ENCODE measurements at regions not wholly inside any gene's neighbourhood (a gene's known extent, or its start where the extent isn't known, plus 50 kb on each side); places are given as distances from the start of the nearest gene placed in this dataset.
"Not testable (repeated sequence)": the region's sequence is repeated elsewhere in the genome, so short reads cannot be mapped to it uniquely, and the experiment has no call there.

- no peak for DNase-seq
Observed at GRCh38 chr5:142259758-142260157, 65.1 kb downstream of the SPRY4 start.

GRCh38 chr5:142255831-142256230, 69.0 kb downstream of the SPRY4 start:
- DNase-seq = no peak

DNA sequence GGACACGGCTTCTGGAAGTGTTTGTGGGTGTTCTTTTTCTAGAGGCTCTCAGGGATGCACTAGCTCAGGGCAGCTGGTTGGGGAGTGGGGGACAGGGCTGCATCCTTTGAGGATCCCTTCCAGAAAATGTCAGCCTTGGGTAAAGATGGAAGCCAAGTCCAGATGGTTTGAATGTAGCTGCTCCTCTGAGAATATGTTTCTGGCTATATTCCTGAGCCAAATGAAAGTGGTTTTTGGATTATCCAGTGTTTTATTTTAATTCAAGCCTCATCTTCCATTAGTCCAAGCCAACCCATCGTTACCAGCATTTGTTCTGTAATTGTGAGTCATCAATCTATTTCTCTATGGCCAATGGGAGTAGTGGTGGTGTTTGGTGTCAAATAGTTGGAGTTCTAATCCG, 70.4 kb downstream of the SPRY4 start:
- no peak for DNase-seq

- DNase-seq = no peak
Observed at GRCh38 chr5:142253938-142254337, 70.9 kb downstream of the SPRY4 start.

DNA sequence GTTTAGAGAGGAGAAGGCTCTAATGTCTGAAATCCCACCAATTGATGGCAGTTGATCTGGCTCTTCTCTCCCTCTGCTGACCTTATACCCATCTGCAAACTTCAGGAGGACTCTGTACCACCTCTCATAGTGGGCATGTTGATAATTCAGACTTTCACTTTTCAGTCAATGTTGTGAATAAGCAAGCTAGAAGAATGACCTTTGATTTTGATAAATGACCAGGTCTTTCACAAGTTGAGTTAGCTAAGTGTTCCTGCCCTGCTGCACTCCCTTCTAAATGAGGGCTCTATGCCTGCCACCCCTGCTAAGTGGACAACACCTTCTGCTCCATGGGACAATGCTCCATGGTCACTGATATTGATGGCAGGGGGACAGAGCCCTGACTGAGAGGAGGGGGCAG, 74.7 kb downstream of the SPRY4 start:
- no peak for DNase-seq

DNA sequence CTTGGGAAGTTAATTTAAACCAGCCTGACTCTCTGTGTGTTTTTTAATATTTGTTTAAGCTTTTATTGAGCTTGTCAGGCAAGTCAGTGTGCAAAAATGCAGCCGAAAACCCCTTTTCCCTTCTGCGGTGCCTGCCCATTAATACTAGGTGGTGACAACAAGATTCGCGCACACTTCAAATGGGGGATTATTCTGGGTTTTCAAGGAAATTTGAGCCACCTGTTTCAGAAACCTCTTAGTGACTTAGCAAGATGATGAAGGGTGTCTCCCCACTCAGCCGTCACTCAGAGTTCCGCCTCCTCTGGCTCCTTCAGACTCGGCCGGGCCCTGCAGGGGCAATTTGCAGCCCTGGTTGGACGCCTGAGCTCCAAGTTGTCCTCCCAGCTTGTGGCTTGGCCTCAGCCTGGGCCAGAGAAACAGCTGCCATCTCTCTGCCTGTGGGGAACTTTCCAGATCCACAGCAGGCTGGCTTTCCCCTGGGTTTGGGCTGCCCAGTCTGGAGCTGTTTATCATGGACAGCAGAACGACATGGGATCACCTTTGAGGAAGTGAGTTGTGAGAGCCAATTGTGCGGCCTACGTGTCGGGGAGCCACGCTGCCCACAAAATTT, 75.9 kb downstream of the SPRY4 start:
- DNase-seq = no peak

GRCh38 chr5:142246258-142246657, 78.6 kb downstream of the SPRY4 start:
- no peak for DNase-seq

GRCh38 chr5:142245786-142246185, 79.0 kb downstream of the SPRY4 start:
- no peak for DNase-seq

- DNase-seq = no peak
Observed at GRCh38 chr5:142244440-142244839, 80.4 kb downstream of the SPRY4 start.

DNA sequence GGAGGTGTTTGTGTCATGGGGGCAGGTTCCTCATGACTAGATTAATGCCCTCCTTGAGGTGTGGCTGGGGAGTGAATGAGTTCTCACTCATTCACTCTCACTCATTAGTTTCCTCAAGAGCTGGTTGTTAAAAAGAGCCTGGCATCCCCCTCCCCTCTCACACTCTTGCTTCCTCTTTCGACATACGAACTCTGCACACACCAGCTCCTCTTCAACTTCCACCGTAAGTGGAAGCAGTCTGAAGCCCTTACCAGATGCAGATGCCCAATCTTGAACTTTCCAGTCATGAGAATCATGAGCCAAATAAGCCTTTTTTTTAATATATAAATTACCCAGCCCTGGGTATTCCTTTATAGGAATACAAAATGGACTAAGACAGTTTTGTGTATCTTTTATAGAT, 82.5 kb downstream of the SPRY4 start:
- no peak for DNase-seq

DNA sequence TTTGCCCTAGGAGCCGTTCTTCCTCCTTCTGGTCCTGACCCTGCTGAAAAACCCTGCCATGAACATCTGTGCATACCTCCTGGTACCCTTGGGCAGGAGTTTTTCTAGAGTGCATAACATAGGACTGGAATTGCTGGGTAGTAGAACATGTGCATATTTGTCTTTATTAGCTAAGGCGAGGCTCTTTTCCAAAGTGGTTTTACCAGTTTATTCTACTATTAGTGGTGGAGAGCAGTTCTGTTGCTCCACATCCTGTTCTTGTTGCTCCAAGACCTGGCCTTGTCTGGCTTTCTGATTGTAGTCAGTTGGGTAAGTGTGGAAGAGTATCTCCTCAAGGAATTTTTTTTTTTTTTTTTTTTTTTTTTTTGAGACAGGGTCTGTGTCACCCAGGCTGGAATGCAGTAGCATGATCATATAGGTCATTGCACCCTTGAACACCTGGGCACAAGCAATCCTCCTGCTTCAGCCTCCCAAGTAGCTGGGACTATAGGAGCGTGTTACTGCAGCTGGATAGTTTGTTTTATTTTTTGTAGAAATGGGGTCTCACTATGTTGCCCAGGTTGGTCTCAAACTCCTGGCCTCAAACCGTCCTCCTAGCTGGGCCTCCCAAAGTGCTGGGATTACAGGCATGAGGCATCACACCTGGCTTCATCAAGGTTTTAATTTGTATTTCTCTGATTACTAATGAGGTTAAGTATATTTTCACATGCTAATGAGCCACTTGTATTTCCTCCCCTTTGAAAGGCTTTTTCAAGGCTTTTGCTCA, 85.2 kb downstream of the SPRY4 start:
- no peak for DNase-seq

DNA sequence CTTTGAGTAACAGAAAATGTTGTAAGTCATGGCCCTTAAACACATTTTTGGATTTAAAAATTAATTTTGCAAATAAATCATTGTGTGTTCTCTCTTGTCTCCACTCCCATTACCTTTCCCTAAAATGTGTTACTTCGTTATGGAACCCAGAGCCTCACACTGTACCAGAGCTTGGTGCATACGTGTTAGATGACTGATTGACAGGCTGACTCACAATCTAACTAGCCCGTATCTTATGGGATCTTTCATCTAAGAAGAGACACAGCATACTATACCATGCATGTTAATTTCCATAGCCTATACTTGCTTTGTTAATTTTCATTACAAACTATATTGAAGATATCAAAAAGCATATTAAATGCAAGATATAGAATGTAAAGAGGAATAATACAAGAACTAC, 87.1 kb downstream of the SPRY4 start:
- DNase-seq = no peak

DNA sequence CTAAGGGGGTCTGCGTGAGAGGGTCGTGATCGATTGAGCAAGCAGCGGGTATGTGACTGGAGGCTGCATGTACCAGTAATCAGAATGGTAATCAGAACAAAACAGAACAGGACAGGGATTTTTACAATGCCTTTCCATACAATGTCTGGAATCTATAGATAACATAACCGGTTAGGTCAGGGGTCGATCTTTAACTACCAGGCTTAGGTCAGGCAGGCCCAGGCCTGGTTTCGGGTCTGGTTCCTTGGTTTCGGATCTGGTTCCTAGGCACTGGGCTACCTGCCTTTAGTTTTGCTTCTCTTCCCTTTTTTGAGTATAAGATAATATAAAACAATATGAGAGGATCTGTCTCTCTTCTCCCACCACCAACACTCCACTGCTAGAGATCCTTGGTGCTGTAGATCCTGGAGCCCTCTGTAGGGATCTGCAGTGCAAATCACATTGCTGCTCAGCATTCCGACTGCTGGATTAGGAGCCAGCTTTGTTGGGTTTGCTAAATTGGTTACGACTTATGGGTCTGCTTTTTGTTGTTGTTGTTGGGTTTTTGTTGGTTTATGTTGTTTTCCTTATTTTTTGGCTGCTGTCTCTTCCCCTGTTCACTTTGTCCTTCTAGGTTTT, 88.0 kb downstream of the SPRY4 start:
- DNase-seq = not testable (repeated sequence)

DNA sequence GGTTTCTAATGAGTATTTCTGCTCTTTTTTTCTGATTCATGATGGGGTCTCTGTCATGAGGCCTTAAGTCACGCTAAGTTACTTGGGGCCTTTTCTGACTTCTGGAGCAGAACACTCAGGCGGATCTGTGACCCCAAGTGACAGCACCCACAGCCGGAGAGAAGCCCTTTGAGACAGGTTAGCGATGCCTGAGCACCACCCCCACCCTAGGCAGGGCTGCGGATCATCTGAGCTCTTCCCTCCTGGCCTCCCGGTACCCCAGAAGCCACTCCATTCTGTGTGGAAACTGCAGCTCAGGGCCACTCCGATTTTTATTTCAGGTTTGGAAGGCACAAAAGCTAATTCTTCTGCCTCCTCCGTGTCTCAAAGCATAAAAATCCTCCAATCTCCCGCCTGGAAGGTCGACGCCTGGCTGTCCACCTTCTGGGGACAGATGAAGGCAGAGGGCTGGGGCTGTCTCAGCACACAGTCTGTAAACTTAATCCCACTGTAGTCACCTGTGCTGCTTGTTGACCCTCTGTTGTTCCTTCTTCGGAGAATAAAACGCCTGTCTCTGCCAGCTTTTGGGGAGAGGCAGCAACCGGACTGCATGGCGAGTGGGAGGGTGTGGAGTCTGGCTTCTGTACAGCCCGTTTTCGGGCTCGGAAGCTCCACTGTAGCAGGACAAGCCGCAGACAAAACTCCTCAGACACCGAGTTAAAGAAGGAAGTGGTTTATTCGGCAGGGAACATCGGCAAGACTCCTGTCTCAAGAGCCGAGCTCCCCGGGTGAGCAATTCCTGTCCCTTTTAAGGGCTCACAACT, 88.8 kb downstream of the SPRY4 start:
- DNase-seq = no peak

DNA sequence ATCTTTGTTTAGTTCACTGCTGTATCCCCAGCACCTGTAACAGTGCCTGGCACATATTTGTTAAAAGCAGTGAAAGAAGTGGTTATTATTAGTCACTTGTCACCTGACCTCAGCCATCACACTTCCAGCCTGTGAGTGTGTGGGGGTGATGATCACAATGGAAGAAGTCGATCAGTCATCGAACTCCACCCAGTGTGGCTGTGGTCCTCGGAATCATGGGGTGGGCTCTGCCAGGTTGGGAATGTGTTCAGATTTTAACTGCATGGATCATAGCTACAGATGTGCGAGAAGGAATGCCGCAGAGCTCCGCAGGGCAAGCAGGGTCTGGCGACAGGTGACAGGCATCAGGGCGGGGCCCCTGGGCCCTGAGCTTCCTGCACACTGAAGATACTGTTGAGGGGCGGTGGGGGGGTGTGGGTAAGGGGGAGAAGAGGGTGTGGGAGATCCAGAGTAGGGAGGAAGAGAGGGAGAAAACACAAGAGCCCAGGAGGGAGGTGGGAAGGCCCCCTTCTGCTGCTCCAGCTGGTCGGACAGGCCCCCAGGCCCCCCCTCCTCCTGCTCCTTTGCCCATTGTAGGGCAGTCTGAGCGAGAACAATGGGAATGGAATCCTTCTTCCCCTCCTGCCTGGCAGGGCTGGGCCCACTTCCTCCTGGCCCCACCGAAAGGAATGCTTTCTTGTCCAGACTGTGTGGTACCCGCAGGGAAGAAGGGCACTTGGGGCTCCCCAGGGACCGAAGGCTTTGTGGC, 89.6 kb downstream of the SPRY4 start:
- no peak for DNase-seq

- DNase-seq = no peak
Observed at GRCh38 chr5:142233083-142234032, 91.5 kb downstream of the SPRY4 start.

DNA sequence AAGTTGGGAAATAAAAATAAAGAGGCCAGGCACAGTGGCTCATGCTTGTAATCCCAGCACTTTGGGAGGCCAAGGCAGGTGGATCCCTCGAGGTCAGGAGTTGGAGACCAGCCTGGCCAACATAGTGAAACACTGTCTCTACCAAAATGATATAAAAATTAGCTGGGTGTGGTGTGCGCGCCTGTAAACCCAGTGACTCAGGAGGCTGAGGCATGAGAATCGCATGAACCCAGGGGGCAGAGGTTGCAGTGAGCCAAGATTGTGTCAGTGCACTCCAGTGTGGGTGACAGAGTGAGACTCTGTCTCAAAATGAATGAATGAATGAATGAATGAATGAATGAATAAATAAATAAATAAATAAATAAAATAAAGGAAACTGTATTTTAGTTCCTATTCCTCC, 93.9 kb downstream of the SPRY4 start:
- DNase-seq = not testable (repeated sequence)

- no peak for DNase-seq
Observed at GRCh38 chr5:142225141-142225540, 99.7 kb downstream of the SPRY4 start.

DNA sequence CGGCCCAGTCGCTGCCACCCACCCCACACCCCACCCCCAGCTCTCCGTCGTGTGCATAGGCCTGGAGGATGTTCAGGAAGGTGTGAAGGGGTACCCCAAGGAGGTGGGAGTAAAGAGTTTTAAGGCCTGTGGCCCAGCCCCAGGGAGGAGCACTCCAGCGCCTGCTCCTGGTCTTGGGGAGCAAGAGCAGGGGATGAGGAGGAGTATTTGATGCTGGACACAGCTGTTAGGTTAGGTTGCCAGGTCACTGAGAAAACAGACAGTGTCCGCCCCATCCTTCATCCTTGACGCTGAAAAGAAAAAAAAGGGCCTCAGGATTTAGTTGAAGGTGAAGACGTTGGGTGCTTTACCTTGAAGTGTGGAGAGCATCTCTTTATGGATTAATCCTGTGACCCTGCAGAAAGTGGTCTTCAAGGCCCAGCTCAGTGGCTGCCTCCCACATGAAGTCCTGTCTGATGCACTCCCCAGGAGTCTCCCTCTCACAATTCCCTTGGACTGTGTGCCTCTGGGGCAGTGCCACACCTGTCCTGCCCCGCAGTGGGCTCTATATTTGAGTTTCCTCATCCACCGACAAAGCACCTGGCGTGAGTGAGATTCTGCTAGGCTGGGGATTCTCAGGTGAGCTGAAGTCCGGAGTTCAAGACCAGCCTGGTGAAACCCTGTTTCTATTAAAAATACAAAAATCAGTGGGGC, 101.8 kb downstream of the SPRY4 start:
- DNase-seq = no peak

- DNase-seq = peak in 1 of 2 donors; percentile 16
Observed at GRCh38 chr5:142222225-142222865, 102.5 kb downstream of the SPRY4 start.

Measured in CD4-positive, alpha-beta T cell treated with Interleukin-4 for 1 hour (primary cell).